ENCODE measurements at regions not wholly inside any gene's neighbourhood (a gene's known extent, or its start where the extent isn't known, plus 50 kb on each side); places are given as distances from the start of the nearest gene placed in this dataset.

DNA sequence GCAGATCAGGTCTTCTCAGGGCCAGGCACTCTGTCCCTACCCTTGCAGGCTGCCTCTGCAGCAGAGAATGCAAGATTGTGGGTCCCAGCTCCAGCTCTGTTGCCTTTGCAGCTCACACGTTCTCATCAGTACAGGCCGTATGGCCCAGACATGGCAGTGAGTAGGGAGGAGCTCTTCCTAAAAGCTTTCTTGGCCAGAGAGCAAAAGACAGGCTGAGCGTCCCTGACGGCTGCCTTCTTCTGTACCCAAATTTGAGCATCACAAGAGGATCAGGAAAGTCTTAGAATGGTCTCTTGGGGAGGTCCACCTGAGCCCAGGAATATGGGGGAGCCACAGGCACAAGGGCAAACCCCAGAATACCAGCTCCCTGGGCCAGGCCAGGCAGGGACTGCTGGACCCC lies 266.3 kb upstream of the ZMIZ1 start:
- Histone ChIP-seq H2AFZ (ENCODE audit: low read length) (no peak overlapping the region), H3K9me3 (ENCODE audit: control insufficient read depth, insufficient read depth, low read depth, low read length) (no peaks in the 10 kb centered on the region), H3K4me2 (ENCODE audit: extremely low read depth, insufficient read depth, low read length) (peak overlapping the region; percentile 42), H4K20me1 (ENCODE audit: control insufficient read depth, extremely low read depth, insufficient read depth, low read length) (no peaks in the 10 kb centered on the region), H3K4me3 (replicated peaks in 1 of 4; ENCODE audit: control extremely low read depth in 1 of 4, insufficient read depth in 1 of 4, low read depth in 3 of 4, low read length in 4 of 4) (no peak overlapping the region), H3K36me3 (ENCODE audit: control insufficient read depth, insufficient read depth, low read length) (no peaks in the 10 kb centered on the region), H3K9ac (ENCODE audit: insufficient read depth, low read length) (no peak overlapping the region), H3K4me1 (ENCODE audit: control insufficient read depth, extremely low read depth, insufficient read depth, low read length) (peaks cover 31% of the 10 kb centered on the region), H3K27ac (ENCODE audit: insufficient read depth, low read length) (peak overlapping the region; percentile 30), H3K27me3 (ENCODE audit: control insufficient read depth, insufficient read depth, low read length) (peaks cover 8% of the 10 kb centered on the region), H3K79me2 (ENCODE audit: control insufficient read depth, insufficient read depth, low read length) (no peaks in the 10 kb centered on the region)
- DNase-seq (ENCODE audit: low read depth in 2 of 2) = peak in 1 of 2 donors; percentile 9
- TF ChIP-seq, protein P1, sequence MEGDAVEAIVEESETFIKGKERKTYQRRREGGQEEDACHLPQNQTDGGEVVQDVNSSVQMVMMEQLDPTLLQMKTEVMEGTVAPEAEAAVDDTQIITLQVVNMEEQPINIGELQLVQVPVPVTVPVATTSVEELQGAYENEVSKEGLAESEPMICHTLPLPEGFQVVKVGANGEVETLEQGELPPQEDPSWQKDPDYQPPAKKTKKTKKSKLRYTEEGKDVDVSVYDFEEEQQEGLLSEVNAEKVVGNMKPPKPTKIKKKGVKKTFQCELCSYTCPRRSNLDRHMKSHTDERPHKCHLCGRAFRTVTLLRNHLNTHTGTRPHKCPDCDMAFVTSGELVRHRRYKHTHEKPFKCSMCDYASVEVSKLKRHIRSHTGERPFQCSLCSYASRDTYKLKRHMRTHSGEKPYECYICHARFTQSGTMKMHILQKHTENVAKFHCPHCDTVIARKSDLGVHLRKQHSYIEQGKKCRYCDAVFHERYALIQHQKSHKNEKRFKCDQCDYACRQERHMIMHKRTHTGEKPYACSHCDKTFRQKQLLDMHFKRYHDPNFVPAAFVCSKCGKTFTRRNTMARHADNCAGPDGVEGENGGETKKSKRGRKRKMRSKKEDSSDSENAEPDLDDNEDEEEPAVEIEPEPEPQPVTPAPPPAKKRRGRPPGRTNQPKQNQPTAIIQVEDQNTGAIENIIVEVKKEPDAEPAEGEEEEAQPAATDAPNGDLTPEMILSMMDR (conservative IDR thresholded peaks at IDR 0.05 in 1 of 2, IDR thresholded peaks at IDR 0.05 in 1 of 2; ENCODE audit: low read depth in 1 of 2, low read length in 2 of 2) = no peak
- TF ChIP-seq EZH2 (IDR thresholded peaks at IDR 0.05; ENCODE audit: low read length, missing control alignments) = no peak

DNA sequence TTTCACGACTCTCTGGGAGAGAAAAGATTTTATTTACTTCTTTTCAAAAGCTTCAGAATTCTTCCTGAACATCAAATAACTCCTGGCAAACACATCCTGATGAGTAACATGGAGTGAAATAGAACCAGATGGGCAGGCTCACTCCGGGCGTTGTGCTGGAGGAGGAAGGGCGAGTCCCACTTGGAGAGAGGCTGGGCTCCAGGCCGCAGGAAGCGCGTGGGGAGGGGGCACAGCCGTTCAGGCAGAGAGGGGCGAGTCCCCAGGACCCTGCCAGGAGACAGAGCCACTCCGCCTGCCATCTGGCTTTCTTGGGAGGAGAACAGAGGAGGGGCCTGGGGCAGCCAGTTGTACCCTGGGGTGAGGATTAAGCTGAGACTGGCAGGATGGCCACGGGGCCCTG lies 265.9 kb upstream of the ZMIZ1 start:
- peak overlapping the region; percentile 53 for H3K27ac ChIP-seq (ENCODE audit: insufficient read depth, low read length)
- peak; percentile 64 to 74 for DNase-seq (ENCODE audit: low read depth in 2 of 2)
- no peaks in the 10 kb centered on the region for H3K36me3 ChIP-seq (ENCODE audit: control insufficient read depth, insufficient read depth, low read length)
- H3K9ac ChIP-seq (ENCODE audit: insufficient read depth, low read length) = no peak overlapping the region
- H3K9me3 ChIP-seq (ENCODE audit: control insufficient read depth, insufficient read depth, low read depth, low read length) = no peaks in the 10 kb centered on the region
- H4K20me1 ChIP-seq (ENCODE audit: control insufficient read depth, extremely low read depth, insufficient read depth, low read length) = no peaks in the 10 kb centered on the region
- no peak overlapping the region for H3K4me3 ChIP-seq (replicated peaks in 1 of 4; ENCODE audit: control extremely low read depth in 1 of 4, insufficient read depth in 1 of 4, low read depth in 3 of 4, low read length in 4 of 4)
- peak overlapping the region; percentile 42 for H3K4me2 ChIP-seq (ENCODE audit: extremely low read depth, insufficient read depth, low read length)
- peaks cover 31% of the 10 kb centered on the region for H3K4me1 ChIP-seq (ENCODE audit: control insufficient read depth, extremely low read depth, insufficient read depth, low read length)
- no peaks in the 10 kb centered on the region for H3K79me2 ChIP-seq (ENCODE audit: control insufficient read depth, insufficient read depth, low read length)
- TF ChIP-seq, protein P1 (conservative IDR thresholded peaks at IDR 0.05 in 1 of 2, IDR thresholded peaks at IDR 0.05 in 1 of 2; ENCODE audit: low read depth in 1 of 2, low read length in 2 of 2) = no peak
- no peak for TF ChIP-seq EZH2 (IDR thresholded peaks at IDR 0.05; ENCODE audit: low read length, missing control alignments)
- peaks cover 8% of the 10 kb centered on the region for H3K27me3 ChIP-seq (ENCODE audit: control insufficient read depth, insufficient read depth, low read length)
- H2AFZ ChIP-seq (ENCODE audit: low read length) = no peak overlapping the region

DNA sequence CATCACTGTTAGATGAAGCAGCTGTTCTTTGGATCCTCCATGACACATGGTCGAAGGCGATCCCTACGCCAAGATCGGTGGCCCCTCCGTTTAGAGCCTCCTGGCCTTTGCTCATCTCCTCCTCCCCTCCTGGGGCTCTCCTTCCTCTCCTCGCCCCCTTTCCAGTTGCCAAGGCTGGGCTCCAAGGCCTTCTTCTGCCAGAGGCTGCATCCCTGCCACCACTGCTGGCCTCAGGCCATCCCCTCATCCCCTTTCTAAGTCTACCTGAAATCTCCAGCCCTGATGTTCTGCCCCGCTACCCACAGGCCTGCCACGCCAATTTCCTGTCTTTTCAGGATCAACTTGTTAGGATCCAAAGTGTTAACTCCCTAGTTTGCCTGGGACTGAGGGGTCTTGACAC lies 265.1 kb upstream of the ZMIZ1 start:
- no peaks in the 10 kb centered on the region for H3K9me3 ChIP-seq (ENCODE audit: control insufficient read depth, insufficient read depth, low read depth, low read length)
- H3K36me3 ChIP-seq (ENCODE audit: control insufficient read depth, insufficient read depth, low read length) = no peaks in the 10 kb centered on the region
- no peaks in the 10 kb centered on the region for H4K20me1 ChIP-seq (ENCODE audit: control insufficient read depth, extremely low read depth, insufficient read depth, low read length)
- no peak for DNase-seq (ENCODE audit: low read depth in 2 of 2)
- no peak overlapping the region for H3K9ac ChIP-seq (ENCODE audit: insufficient read depth, low read length)
- no peak overlapping the region for H2AFZ ChIP-seq (ENCODE audit: low read length)
- H3K27me3 ChIP-seq (ENCODE audit: control insufficient read depth, insufficient read depth, low read length) = peaks cover 6% of the 10 kb centered on the region
- no peak for TF ChIP-seq EZH2 (IDR thresholded peaks at IDR 0.05; ENCODE audit: low read length, missing control alignments)
- TF ChIP-seq, protein P1 (conservative IDR thresholded peaks at IDR 0.05 in 1 of 2, IDR thresholded peaks at IDR 0.05 in 1 of 2; ENCODE audit: low read depth in 1 of 2, low read length in 2 of 2) = no peak
- H3K4me2 ChIP-seq (ENCODE audit: extremely low read depth, insufficient read depth, low read length) = no peak overlapping the region
- no peaks in the 10 kb centered on the region for H3K79me2 ChIP-seq (ENCODE audit: control insufficient read depth, insufficient read depth, low read length)
- no peak overlapping the region for H3K4me3 ChIP-seq (replicated peaks in 1 of 4; ENCODE audit: control extremely low read depth in 1 of 4, insufficient read depth in 1 of 4, low read depth in 3 of 4, low read length in 4 of 4)
- H3K4me1 ChIP-seq (ENCODE audit: control insufficient read depth, extremely low read depth, insufficient read depth, low read length) = peaks cover 31% of the 10 kb centered on the region
- H3K27ac ChIP-seq (ENCODE audit: insufficient read depth, low read length) = no peak overlapping the region
